ENCODE measurements at regions not wholly inside any gene's neighbourhood (a gene's known extent, or its start where the extent isn't known, plus 50 kb on each side); places are given as distances from the start of the nearest gene placed in this dataset.

- TF ChIP-seq NANOG (IDR thresholded peaks at IDR 0.05; ENCODE audit: borderline replicate concordance) (no peak), REST (IDR thresholded peaks at IDR 0.05; ENCODE audit: unreplicated experiment) (no peak), STAT1 (IDR thresholded peaks at IDR 0.05; ENCODE audit: unreplicated experiment) (no peak), CREB1 (CRISPR knock-in tag; IDR thresholded peaks at IDR 0.05; ENCODE audit: low read depth) (no peak)
- no peaks in the 10 kb centered on the region for H3K79me2 ChIP-seq (replicated peaks; ENCODE audit: insufficient read depth)
- no peak overlapping the region for H3K4me3 ChIP-seq
- H3K4me1 Mint-ChIP-seq, result peaks cover 9% of the 10 kb centered on the region
- DNase-seq (ENCODE audit: low spot score), result no peak
- H3K4me2 ChIP-seq, result no peak overlapping the region
- no peaks in the 10 kb centered on the region for H3K4me1 ChIP-seq (ENCODE audit: insufficient read depth)
- no peak overlapping the region for H2AFZ ChIP-seq
- peaks cover 15% of the 10 kb centered on the region for H3K9me3 Mint-ChIP-seq
- no peak overlapping the region for H3K27ac ChIP-seq (ENCODE audit: low read depth)
- H3K27me3 ChIP-seq (ENCODE audit: insufficient read depth), result no peaks in the 10 kb centered on the region
- H3K36me3 Mint-ChIP-seq (ENCODE audit: low read depth), result peaks cover 16% of the 10 kb centered on the region
- H3K9me2 ChIP-seq (ENCODE audit: insufficient read depth), result peaks cover 28% of the 10 kb centered on the region; the same call in 1 of the 2 replicates
- no peaks in the 10 kb centered on the region for H3K27me3 Mint-ChIP-seq (ENCODE audit: insufficient read depth, low read depth, poor library complexity)
- H3K4me3 Mint-ChIP-seq, result no peak overlapping the region
- H4K20me1 ChIP-seq (replicated peaks; ENCODE audit: insufficient read depth), result no peaks in the 10 kb centered on the region
- no peaks in the 10 kb centered on the region for H3K36me3 ChIP-seq (ENCODE audit: insufficient read depth)
- no peaks in the 10 kb centered on the region for H3F3A ChIP-seq (replicated peaks; ENCODE audit: low read depth)
- ATAC-seq, result no peak
- no peak overlapping the region for H3K27ac Mint-ChIP-seq
Observed at GRCh38 chr5:68946728-68947127, 147.1 kb upstream of the SLC30A5 start.

DNA sequence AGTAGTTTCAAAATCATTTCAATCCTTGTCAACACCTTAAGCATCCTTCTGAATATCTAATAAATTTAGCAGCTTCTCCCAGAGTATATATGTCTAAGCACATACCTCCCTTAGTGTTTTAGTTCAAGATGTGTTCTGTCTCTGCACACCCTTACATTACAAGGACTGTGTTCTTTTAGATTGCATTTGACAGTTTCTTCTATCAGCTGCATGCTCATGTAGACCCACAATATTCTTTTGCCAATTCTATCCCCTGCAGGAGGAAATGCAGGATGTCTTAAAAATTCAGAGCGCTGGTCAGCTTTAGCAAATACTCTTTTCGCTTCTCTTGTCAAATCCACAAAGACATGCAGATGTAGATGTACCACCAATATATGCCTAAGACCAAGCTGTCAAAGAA lies 145.8 kb upstream of the SLC30A5 start:
- DNase-seq (ENCODE audit: low spot score) (no peak), ATAC-seq (no peak)
- Histone ChIP-seq H3K36me3 (ENCODE audit: insufficient read depth) (no peaks in the 10 kb centered on the region), H4K20me1 (replicated peaks; ENCODE audit: insufficient read depth) (no peaks in the 10 kb centered on the region), H3K27me3 (ENCODE audit: insufficient read depth) (no peaks in the 10 kb centered on the region), H3F3A (replicated peaks; ENCODE audit: low read depth) (no peaks in the 10 kb centered on the region), H3K27ac (ENCODE audit: low read depth) (no peak overlapping the region), H3K4me3 (no peak overlapping the region), H3K9me2 (ENCODE audit: insufficient read depth) (peaks cover 23% of the 10 kb centered on the region; the same call in 1 of the 2 replicates), H3K79me2 (replicated peaks; ENCODE audit: insufficient read depth) (no peaks in the 10 kb centered on the region), H2AFZ (no peak overlapping the region; the same call in 1 of the 2 replicates), H3K4me1 (ENCODE audit: insufficient read depth) (no peaks in the 10 kb centered on the region), H3K4me2 (no peak overlapping the region)
- Mint-ChIP-seq H3K27me3 (ENCODE audit: insufficient read depth, low read depth, poor library complexity) (no peaks in the 10 kb centered on the region), H3K4me3 (no peak overlapping the region), H3K4me1 (peaks cover 9% of the 10 kb centered on the region; the same call in 2 of the 3 replicates), H3K36me3 (ENCODE audit: low read depth) (peaks cover 6% of the 10 kb centered on the region), H3K27ac (no peak overlapping the region), H3K9me3 (peaks cover 5% of the 10 kb centered on the region; the same call in 2 of the 3 replicates)
- TF ChIP-seq ZNF331 (CRISPR knock-in tag; IDR thresholded peaks at IDR 0.05; ENCODE audit: low read depth) (no peak), STAT1 (IDR thresholded peaks at IDR 0.05; ENCODE audit: unreplicated experiment) (no peak), ZNF114 (CRISPR knock-in tag; IDR thresholded peaks at IDR 0.05) (no peak), CREB1 (CRISPR knock-in tag; IDR thresholded peaks at IDR 0.05; ENCODE audit: low read depth) (no peak), EZH2 (IDR thresholded peaks at IDR 0.05; ENCODE audit: low read depth, unreplicated experiment) (no peak), POLR2AphosphoS5 (IDR thresholded peaks at IDR 0.05; ENCODE audit: low read depth) (no peak)
- TF ChIP-seq, protein P1, sequence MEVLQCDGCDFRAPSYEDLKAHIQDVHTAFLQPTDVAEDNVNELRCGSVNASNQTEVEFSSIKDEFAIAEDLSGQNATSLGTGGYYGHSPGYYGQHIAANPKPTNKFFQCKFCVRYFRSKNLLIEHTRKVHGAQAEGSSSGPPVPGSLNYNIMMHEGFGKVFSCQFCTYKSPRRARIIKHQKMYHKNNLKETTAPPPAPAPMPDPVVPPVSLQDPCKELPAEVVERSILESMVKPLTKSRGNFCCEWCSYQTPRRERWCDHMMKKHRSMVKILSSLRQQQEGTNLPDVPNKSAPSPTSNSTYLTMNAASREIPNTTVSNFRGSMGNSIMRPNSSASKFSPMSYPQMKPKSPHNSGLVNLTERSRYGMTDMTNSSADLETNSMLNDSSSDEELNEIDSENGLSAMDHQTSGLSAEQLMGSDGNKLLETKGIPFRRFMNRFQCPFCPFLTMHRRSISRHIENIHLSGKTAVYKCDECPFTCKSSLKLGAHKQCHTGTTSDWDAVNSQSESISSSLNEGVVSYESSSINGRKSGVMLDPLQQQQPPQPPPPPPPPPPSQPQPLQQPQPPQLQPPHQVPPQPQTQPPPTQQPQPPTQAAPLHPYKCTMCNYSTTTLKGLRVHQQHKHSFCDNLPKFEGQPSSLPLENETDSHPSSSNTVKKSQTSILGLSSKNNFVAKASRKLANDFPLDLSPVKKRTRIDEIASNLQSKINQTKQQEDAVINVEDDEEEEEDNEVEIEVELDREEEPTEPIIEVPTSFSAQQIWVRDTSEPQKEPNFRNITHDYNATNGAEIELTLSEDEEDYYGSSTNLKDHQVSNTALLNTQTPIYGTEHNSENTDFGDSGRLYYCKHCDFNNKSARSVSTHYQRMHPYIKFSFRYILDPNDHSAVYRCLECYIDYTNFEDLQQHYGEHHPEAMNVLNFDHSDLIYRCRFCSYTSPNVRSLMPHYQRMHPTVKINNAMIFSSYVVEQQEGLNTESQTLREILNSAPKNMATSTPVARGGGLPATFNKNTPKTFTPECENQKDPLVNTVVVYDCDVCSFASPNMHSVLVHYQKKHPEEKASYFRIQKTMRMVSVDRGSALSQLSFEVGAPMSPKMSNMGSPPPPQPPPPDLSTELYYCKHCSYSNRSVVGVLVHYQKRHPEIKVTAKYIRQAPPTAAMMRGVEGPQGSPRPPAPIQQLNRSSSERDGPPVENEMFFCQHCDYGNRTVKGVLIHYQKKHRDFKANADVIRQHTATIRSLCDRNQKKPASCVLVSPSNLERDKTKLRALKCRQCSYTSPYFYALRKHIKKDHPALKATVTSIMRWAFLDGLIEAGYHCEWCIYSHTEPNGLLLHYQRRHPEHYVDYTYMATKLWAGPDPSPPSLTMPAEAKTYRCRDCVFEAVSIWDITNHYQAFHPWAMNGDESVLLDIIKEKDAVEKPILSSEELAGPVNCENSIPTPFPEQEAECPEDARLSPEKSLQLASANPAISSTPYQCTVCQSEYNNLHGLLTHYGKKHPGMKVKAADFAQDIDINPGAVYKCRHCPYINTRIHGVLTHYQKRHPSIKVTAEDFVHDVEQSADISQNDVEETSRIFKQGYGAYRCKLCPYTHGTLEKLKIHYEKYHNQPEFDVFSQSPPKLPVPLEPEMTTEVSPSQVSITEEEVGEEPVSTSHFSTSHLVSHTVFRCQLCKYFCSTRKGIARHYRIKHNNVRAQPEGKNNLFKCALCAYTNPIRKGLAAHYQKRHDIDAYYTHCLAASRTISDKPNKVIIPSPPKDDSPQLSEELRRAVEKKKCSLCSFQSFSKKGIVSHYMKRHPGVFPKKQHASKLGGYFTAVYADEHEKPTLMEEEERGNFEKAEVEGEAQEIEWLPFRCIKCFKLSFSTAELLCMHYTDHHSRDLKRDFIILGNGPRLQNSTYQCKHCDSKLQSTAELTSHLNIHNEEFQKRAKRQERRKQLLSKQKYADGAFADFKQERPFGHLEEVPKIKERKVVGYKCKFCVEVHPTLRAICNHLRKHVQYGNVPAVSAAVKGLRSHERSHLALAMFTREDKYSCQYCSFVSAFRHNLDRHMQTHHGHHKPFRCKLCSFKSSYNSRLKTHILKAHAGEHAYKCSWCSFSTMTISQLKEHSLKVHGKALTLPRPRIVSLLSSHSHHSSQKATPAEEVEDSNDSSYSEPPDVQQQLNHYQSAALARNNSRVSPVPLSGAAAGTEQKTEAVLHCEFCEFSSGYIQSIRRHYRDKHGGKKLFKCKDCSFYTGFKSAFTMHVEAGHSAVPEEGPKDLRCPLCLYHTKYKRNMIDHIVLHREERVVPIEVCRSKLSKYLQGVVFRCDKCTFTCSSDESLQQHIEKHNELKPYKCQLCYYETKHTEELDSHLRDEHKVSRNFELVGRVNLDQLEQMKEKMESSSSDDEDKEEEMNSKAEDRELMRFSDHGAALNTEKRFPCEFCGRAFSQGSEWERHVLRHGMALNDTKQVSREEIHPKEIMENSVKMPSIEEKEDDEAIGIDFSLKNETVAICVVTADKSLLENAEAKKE (CRISPR knock-in tag; IDR thresholded peaks at IDR 0.05), result no peak
- TF ChIP-seq, protein P2, sequence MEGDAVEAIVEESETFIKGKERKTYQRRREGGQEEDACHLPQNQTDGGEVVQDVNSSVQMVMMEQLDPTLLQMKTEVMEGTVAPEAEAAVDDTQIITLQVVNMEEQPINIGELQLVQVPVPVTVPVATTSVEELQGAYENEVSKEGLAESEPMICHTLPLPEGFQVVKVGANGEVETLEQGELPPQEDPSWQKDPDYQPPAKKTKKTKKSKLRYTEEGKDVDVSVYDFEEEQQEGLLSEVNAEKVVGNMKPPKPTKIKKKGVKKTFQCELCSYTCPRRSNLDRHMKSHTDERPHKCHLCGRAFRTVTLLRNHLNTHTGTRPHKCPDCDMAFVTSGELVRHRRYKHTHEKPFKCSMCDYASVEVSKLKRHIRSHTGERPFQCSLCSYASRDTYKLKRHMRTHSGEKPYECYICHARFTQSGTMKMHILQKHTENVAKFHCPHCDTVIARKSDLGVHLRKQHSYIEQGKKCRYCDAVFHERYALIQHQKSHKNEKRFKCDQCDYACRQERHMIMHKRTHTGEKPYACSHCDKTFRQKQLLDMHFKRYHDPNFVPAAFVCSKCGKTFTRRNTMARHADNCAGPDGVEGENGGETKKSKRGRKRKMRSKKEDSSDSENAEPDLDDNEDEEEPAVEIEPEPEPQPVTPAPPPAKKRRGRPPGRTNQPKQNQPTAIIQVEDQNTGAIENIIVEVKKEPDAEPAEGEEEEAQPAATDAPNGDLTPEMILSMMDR (conservative IDR thresholded peaks at IDR 0.05; ENCODE audit: low read depth in 2 of 2), result no peak

Measured in GM23338 (cell line).